ENCODE measurements at regions not wholly inside any gene's neighbourhood (a gene's known extent, or its start where the extent isn't known, plus 50 kb on each side); places are given as distances from the start of the nearest gene placed in this dataset.

DNA sequence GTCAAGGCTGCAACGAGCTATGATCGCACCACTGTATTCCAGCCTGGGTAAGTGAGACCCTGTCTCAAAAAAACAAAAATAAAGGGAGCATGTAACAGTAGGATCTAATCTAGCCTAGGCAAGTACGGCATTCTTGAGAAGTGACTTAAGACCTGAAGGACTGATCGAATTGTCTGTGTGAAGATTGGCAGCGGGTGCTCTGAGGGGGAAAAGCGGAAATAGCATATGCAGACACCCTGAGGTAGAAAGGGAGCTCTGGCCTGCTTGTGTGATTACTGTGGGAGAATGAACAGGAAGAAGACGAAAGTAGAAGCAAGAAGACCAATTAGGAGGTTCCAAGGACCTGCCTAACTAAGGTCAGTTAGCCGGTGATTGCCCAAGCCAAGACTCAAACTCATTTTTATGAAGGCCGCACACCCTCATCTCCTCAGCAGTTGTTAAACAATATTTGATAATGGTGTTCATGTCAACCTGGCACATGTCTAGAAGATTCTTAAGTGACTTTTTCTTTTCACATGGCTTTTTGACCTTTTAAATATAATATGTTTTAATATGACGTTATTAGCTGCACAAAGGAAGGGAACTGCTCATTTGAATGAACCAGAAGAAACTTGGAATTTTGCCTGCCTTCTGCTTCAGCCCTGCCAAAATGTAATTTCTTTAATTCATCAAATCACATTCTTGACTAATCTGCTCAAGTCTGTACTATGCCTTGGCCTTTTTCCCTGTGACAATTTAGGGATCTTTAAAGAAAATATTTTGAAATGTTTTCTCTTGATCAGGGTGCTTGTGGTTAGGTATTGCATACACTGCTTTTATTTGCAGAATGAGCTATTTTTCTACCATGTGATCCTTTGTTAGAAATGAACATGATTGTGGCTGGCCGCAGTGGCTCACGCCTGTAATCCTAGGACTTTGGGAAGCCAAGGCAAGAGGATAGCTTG is 289.2 kb upstream of the DMRT1 start:
- no peak for DNase-seq

DNA sequence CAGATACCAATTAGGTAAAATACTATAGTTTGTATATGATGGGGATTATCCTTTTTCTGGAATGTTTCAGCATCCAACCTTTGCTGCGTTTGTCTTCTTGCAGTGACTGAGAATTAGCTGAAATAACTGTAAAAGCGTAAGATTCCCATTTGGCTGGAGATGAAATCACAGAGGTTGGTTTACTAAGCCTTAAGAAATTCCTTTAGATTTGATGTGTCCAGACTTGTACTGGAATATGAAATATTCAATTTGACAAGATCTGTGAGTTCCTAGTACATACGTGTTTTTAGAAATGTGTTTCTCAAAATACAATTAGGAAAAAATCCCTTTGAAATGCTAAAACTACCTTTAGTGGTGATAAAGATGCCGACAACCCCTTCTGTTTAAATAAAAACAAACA is 286.0 kb upstream of the DMRT1 start:
- DNase-seq = no peak

DNA sequence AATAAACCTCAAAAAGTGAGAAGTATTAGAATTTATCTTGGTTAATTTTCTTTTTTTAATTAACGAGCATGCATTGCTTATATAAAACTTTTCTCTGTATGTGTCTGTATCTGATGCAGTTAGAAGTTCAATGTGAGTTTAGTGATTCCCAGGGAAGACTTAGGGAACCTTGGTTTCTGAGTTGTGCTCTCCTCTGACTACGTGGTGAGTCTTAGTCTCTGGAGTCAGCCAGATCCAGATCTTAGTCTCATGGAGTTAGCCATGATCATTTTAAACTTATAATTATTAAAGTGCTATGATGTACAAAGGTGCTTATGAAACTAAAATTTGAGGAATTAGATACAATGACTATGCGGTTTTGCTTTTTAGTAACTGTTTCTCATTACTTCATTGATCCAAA is 285.3 kb upstream of the DMRT1 start:
- DNase-seq = no peak

DNA sequence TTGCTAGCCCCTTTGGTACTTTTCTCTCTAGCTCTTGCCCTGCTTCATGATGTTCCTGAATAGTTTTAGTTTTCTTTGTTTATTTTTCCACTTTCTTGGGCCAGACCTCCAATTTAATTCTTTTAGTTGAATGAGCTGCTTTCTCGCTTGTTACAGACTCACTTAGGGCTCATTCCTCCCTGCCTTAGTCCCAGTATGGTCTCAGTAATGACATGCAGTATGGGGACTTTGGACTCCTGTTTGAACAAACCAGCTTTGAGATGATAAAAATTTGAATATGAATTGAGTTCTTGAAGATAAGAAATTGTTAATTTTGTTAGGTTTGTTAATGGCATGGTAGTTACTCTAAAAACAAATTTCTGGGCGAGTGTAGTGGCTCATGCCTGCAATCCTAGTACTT is 284.8 kb upstream of the DMRT1 start:
- DNase-seq = no peak

DNA sequence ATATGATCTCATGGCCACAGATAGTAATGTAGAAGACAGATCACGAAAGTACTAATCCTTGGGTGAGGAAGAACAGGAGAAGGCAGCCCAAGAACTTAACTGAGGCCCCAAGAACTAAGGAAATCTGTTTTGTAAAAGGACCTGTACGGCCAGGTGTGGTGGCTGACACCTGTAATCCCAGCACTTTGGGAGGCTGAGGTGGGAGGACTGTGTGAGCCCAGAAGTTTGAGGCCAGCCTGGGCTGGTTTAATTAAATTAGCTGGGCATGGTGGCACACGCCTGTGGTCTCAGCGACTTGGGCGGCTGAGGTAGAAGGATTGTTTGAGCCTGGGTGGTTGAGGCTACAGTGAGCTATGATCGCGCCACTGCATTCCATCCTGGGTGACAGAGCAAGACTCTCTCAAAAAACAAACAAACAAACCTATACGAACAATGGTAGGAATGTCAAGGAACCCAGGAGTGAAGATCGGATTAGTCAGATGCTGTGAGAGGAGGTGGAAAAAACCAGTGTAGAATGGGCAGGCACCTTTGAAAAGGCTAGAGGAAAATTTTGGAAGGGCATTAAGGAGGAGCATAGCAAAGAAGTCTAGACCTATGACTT is 283.8 kb upstream of the DMRT1 start:
- DNase-seq = no peak

DNA sequence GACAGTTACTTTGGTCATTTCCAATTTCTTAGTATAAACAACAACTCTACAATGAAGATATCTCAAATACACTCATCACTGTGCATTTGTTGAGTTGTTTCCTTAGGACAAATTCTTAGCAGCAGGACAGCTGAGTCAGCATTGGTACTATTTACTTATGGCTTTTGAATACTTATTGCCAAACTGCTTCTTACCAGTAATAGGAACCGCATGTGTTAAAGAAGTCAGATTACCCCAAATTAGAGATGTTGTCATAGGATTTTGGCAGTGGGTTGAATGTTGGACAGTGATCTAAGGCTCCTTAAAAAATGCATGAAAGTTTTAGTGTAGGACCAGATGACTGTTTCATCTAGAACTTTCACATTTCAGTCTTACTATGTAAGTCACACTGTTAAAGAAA is 280.1 kb upstream of the DMRT1 start:
- no peak for DNase-seq

DNA sequence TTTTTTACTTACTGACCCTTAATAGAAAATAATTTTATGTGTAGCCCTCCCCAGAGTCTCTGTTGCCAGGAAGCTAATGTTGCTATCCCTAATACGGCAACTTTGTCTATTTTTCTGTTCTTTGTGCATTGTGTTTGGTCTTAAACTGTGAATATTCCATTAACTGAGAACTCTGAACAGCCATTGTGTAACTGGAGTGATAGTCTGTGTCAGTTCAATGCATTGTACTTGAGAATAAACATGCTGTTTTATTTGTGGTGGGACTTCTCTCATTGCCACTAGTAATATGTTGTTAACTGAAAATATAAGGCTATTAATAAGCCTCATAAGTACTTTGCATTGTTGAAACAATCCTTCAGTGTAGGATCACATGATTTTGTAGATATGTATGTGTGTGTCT is 278.3 kb upstream of the DMRT1 start:
- DNase-seq = no peak

DNA sequence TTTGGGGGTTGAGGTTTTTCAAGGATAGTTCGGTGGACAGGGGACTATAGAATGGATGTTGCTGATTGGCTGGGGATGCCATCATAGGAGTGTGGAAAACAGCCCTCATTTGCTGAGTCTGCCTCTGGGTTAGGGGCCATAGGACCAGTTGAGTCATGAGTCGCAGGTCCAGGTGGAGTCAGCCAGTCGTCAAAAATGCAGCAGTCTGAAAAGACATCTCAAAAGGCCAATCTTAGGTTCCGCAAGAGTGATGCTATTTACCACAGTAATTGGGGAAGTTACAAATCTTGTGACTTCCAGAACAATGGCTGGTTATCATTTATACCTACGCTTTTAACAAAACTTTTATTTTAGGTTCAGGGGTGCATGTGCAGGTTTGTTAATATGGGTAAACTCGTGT is 276.0 kb upstream of the DMRT1 start:
- no peak for DNase-seq

DNA sequence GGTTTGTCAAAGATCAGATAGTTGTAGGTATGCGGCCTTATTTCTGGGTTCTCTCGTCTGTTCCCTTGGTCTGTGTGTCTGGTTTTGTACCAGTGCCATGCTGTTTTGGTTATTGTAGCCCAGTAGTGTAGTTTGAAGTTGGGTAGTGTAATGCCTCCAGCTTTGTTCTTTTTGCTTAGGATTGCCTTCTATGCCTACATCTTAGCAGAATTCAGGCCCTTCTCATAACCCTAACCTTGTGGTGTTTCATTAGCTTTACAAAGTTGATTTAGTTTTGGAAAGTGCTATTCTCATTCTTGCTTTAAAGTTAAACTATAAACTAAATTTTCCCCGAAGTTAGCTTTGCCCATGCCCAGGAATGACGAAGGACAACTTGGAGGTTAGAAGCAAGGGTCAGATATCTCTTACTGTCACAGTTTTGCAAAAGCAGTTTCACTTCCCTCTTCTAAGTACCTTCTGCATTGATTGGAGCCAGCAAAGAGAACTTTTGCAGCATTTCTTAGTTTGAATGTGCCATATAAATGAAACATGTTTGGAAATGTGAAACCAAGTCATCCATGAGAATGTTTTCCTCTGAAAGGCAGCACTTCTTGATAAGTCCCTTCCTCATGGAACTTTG is 274.3 kb upstream of the DMRT1 start:
- DNase-seq = no peak

DNA sequence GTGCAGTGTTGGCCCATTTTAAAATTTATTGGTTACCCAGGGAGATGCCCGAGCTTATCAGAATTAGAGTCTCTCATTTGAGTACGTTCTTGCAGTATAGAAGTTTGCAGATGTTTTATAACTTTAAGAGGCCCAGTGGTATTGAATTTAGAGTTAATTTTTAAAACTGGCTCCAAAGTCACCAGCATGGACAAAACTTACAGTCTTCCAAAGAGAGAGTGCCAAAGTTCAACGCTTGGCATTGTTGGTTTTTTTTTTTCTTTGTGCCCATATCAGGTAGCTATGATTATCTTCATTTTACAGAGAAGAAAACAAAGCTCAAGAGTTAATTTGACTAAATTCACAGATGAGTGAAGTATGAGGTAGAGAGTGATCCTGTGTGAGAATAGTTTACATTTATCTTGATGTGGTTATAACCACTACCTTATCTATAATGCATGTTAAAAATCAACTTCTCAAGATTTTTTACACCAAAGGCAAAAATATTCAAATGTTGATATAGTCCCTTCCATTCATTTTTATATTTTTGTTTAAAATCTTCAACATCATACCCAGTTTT is 273.7 kb upstream of the DMRT1 start:
- no peak for DNase-seq

DNA sequence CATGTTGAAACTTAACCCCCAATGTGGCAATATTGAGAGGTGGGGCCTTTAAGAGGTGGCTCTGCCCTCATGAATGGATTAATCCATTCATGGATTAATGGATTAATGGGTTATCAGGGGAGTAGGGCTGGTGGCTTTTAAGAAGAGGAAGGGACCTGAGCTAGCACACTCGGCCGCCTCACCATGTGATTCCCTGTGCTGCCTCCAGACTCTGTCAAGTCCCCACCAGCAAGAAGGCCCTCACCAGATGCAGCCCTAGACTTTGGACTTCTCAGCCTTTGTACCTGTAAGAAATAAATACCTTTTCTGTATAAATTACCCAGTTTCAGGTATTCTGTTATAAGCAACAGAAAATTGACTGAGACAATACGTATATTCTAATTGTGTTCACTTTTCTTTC is 272.2 kb upstream of the DMRT1 start:
- DNase-seq = no peak

DNA sequence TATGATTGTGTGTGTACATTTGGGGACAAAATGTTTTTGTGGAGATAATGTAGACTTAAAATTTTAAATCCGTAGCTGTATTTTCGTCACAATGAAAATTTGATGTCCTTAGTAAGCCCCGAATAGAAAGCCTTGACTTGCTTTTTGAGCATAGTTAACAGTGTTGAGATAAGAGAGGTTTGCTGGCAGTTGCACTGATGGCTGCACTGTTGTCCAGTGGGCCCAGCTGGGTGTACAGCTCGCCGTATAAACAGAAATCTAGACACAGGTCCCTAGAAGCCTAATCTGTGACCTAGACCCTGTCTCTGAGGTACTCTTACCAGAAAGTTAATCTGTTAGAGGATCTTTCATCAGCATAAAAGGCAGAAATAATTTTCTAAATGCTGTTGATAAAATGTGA is 271.3 kb upstream of the DMRT1 start:
- no peak for DNase-seq

DNA sequence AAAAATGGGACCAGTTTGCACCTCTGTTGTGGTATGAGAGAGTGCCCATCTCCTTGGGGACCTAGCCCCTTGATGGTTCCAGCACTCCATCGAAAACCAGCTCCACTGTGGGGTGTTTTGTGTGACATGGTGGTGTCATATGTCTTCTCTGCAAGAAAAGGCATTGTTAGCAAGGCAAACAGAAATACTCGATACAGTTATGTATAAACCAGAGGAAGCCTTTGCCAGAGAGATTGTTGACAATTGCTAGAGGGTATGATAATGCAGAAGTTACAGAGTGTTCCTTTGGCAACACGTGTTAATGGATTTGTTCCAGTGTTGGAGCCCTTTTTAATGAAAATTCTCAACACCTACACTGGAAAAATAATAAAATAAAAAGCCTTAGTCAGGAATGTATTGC is 270.4 kb upstream of the DMRT1 start:
- no peak for DNase-seq

DNA sequence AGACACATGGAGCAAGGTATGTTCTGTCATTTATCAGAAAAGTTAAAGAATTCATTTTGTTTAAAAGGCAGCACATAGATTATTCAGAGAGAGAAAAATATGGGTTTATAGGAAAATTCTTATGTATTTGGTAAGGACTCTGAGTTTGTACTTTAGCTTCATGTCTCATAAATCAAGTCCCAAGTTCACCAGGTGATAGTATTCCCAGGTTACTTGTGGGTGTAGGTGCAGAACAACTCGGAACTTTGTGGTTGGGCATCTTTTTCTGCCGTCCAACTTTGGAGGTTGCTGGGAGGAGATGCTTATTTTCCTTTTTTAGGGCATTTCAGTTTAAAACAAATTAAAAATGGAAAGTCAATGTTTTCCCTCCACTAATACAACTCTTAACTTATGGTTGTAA is 269.8 kb upstream of the DMRT1 start:
- DNase-seq = no peak

DNA sequence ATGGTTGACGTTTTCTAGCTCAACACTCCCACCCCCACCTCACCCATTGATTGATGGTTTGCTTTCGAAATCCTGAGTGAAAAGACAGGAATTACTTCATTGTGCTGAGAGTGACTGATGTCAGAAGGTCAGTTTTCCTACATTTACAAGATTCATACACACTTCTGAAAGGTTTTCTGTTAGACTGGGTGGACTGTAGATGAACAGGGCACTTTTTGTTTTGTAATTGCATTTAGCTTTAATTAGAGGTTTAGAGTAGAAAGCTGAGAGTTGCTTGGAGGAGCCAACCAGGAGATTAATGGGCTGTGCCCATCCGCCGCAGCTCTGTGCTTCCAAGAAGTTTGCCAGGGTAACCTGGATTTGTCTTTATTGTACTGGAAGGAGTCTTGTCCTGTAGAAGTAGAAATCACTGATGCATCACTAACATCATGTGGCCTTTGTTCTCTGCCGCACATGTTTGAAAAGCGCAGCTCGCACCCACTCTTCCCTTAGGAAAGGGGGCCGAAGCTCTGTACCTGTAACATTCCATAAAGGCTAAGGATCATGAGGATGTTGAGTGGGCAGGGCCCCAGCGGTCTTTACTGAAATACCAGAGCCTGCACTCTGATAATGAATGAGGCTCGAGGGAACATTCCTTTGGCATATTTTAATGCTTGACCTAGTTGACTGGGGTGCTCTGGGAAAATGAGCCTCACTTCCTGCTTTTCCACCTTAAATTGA is 267.6 kb upstream of the DMRT1 start:
- DNase-seq = no peak

DNA sequence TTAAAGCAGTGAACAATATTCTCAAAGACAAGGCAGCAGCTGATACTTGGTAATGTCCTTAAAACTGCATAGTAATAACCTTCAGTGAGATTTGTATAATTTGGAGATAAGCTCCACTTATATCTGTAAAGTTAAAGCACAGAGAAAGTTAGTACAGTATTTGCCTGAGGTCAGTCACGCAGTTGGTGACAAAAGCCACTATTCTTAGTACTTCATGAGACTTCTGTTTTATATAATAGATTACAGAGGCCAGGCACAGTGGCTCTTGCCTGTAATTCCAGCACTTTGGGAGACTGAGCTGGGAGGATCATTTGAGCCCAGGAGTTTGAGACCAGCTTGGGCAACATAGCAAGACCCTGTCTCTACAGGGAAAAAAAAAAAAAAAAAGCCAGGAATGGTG is 266.4 kb upstream of the DMRT1 start:
- no peak for DNase-seq

DNA sequence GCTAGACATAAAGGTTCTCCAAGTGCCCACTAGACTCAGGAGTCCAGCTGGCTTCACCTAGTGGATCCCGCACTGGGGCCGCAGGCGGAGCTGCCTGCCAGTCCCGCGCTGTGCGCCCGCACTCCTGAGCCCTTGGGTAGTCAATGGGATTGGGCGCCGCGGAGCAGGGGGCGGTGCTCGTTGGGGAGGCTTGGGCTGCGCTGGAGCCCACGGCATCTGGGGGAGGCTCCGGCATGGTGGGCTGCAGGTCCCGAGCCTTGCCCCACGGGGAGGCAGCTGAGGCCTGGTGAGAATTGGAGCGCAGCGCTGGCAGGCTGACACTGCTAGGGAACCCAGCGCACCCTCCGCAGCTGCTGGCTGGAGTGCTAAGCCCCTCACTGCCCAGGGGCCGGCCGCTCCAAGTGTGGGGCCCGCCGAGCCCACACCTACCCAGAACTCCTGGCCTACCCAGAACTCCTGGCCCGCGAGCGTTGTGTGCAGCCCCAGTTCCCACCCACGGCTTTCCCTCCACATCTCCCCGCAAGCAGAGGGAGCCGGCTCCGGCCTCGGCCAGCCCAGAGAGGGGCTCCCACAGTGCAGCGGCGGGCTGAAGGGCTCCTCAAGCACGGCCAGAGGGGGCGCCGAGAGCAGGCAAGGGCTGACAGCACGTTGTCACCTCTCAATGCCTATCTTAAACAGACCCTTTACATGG is 260.7 kb upstream of the DMRT1 start:
- DNase-seq = no peak

DNA sequence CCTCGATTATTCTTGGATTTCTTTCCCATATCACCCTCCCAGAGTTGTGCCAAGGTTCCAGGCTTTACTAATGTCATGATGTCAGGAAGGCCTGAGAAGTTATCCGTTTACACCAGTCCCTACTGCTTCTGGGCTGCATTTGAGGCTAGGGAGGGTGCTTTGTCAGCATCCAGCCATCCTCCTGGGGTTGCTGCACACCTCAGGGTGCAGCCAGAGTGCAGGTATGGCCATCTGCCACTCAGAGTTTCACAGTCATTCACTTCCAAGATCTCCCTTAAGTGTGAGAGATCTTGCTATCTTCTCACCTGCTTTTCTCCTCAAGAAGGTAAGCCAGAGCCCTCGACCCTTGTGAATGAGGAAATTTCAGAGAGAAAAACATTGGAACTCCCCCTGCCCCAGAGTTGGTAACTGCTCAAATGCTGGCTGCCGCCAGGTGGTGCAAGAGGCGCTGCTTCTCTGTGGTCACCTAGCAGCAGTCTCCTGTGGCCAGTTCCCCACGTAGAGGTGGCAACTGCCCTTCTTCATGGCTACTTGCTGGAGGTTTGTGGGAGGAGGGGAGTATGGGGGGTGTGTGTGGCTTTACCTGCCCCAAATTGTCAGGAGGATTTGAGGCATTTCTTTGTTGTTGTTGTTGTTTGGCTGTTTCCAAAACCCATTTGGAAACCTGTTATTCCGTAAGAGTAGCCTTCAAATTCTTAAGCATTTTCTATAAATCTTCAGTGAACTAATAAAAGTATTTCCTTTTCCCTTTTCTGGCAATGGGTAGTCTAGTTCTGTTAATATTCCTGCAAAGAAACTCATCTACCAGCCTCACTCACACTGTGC is 259.6 kb upstream of the DMRT1 start:
- no peak for DNase-seq

DNA sequence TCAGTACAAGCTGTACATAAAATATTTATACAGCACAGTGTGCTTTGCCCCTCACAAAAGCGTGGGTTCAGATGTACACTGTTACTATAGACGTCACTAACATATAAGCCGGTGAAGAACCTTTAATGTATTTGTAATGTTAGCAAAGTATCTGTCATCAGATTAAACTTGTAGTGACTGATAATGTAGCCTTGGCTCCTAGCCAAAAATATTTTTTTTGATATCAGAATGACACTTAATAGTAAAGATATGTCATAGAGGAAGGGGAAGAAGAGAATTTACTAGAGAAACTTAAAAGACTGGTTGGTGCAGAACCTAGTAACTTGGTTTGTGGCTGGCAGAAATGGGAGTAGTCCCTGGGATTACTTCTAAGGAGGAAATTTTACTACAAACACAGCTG is 258.7 kb upstream of the DMRT1 start:
- DNase-seq = no peak

DNA sequence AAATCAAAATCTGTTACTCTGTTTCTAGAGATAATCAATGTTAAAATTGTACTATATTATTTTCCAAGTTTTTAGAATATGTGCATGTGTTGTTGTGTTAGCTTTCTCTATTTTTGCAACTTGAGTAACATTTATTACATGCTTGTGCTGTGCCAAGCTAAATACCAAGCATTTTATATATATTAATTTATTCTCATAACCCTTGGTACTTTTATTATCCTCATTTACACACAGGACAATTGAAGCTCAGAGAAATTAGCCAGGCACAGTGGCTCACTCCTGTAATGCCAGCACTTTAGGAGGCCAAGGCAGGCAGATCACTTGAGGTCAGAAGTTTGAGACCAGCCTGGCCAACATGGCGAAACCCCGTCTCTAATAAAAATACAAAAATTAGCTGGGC is 254.0 kb upstream of the DMRT1 start:
- DNase-seq = no peak

DNA sequence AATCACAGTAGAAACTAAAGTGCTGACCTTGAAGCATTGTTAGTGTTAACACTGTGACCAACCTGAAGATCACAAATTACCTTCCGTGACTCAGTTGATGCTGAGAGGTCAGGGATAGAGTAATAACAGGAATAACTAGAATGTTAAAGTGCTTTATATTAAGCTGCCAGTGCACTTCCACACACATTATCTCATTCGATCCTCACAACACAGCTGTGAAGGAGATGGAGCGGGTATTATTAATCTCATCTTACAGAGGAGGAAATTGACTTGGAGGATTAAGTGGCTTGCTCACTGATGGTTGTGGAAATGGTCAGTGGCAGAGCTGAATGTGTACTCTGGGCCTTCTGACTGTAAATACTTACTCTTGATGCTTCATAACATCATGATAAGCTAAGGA is 252.5 kb upstream of the DMRT1 start:
- DNase-seq = no peak

DNA sequence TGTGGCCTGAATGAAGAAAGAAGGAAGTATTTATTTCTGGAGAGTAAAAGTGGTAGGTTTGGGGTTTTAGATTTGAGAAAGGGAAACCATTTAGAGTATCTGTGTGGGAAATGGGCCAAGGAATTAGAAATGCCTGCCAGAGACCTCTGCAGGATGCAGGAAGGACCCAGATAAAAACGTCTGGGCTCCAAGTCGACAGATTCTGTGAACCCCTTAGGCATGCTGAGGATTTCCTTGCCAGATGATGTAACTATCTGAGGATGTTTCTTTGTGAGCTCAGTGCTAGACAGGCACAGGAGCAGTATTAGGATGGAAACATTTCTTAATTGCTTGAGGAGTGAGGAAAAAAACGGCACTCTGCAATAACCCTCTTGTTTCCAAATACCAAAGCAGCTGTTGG is 251.8 kb upstream of the DMRT1 start:
- peak in 1 of 5 donors; percentile 5 for DNase-seq
